SK-N-MC (cell line): ENCODE measurements at regions not wholly inside any gene's neighbourhood (a gene's known extent, or its start where the extent isn't known, plus 50 kb on each side); places are given as distances from the start of the nearest gene placed in this dataset.

Experiments used
- EZH2 ChIP-seq: fragments of 200-600 bp; sonication (generic); IDR thresholded peaks from one replicate; pipeline ENCODE4 v1.6.1; 2017; ENCODE audit warnings: antibody characterized with exemption
- FOXP2 ChIP-seq: optimal IDR thresholded peaks from 2 replicates; pipeline ENCODE3; 2011; ENCODE audit warnings: mild to moderate bottlenecking, moderate library complexity; ENCODE audit not compliant: insufficient read depth; ENCODE audit errors: extremely low read length, control extremely low read depth
- POLR2AphosphoS5 ChIP-seq: IDR thresholded peaks from 2 replicates; pipeline ENCODE4 v1.6.1; 2012; ENCODE audit warnings: mild to moderate bottlenecking, low read depth, low read length, borderline replicate concordance

- TF ChIP-seq POLR2AphosphoS5 (no peak), EZH2 (no peak), FOXP2 (no peak)
Measured at GRCh38 chr4:188554413-188554812, 415.2 kb downstream of the TRIML1 start.
